IMR-90 (cell line): ENCODE measurements at regions not wholly inside any gene's neighbourhood (a gene's known extent, or its start where the extent isn't known, plus 50 kb on each side); places are given as distances from the start of the nearest gene placed in this dataset.

Experiments
- ATAC-seq: fragments of 200-7000 bp; cut with Tn5 transposase; 2 replicates; pipeline ENCODE4 v1.9.1; 2020; ENCODE audit warnings: low read depth, mild to moderate bottlenecking, moderate library complexity
- BruUV-seq: library from RNA; stranded (reverse); fragments of 400-500 nt; replicated peaks from 2 replicates; lab custom pipeline; 2021; lab: Mats Ljungman, UMichigan
- CTCF ChIA-PET: fragments of 300-600 bp; formaldehyde crosslinking; extraction: SDS; loops from one replicate; lab custom pipeline; 2021; ENCODE audit warnings: antibody characterized with exemption; lab: Yijun Ruan, JAX
- POLR2A ChIA-PET: fragments of 300-600 bp; sonication (Branson Sonifier 250); formaldehyde crosslinking; loops from one replicate; lab custom pipeline; 2022; ENCODE audit warnings: antibody characterized with exemption; ENCODE audit not compliant: unreplicated experiment; lab: Charles Lee
- DNase-seq: peaks from one replicate; pipeline ENCODE4 v3.0.0; 2013
- H2AFZ ChIP-seq: replicated peaks from 2 replicates; pipeline ENCODE3; 2013; ENCODE audit warnings: low read length, mild to moderate bottlenecking; ENCODE audit not compliant: poor library complexity
- H2AK5ac ChIP-seq: 2 replicates; pipeline ENCODE4 v1.6.1; 2013; ENCODE audit warnings: low read depth, low read length, inconsistent platforms
- H2AK9ac ChIP-seq: replicated peaks from 2 replicates; pipeline ENCODE3; 2013; ENCODE audit warnings: mild to moderate bottlenecking, low read depth, low read length, moderate library complexity; ENCODE audit not compliant: poor library complexity
- H2BK120ac ChIP-seq: 2 replicates; pipeline ENCODE4 v1.6.1; 2013; ENCODE audit warnings: low read depth, low read length, inconsistent platforms
- H2BK15ac ChIP-seq: 3 replicates; pipeline ENCODE4 v1.6.1; 2013; ENCODE audit warnings: low read depth, low read length, inconsistent platforms
- H2BK20ac ChIP-seq: 2 replicates; pipeline ENCODE4 v1.6.1; 2013; ENCODE audit warnings: low read depth, mild to moderate bottlenecking, inconsistent platforms, low read length, moderate library complexity
- H2BK5ac ChIP-seq: 2 replicates; pipeline ENCODE4 v1.6.1; 2013; ENCODE audit warnings: mild to moderate bottlenecking, low read depth, low read length, inconsistent platforms; ENCODE audit not compliant: poor library complexity, severe bottlenecking
- H3K14ac ChIP-seq: replicated peaks from 2 replicates; pipeline ENCODE4 v1.6.1; 2013; ENCODE audit warnings: low read depth, low read length, inconsistent platforms
- H3K18ac ChIP-seq: 2 replicates; pipeline ENCODE4 v1.6.1; 2013; ENCODE audit warnings: low read depth, low read length, control low read depth
- H3K23ac ChIP-seq: 2 replicates; pipeline ENCODE4 v1.6.1; 2013; ENCODE audit warnings: low read depth, low read length, inconsistent platforms
- H3K27ac ChIP-seq: 2 replicates; pipeline ENCODE4 v1.5.1; 2013; ENCODE audit warnings: mild to moderate bottlenecking, control low read depth, low read length; ENCODE audit not compliant: insufficient read depth
- H3K27me3 ChIP-seq: 2 replicates; pipeline ENCODE4 v1.6.1; 2013; ENCODE audit warnings: low read length; ENCODE audit not compliant: control insufficient read depth, insufficient read depth
- H3K36me3 ChIP-seq: 2 replicates; pipeline ENCODE4 v1.6.1; 2013; ENCODE audit warnings: low read length, mixed read lengths; ENCODE audit not compliant: control insufficient read depth, insufficient read depth
- H3K4ac ChIP-seq: 2 replicates; pipeline ENCODE4 v1.6.1; 2013; ENCODE audit warnings: low read depth, low read length, inconsistent platforms
- H3K4me1 ChIP-seq: 2 replicates; pipeline ENCODE4 v1.6.1; 2013; ENCODE audit warnings: low read length, mixed read lengths; ENCODE audit not compliant: control insufficient read depth, insufficient read depth
- H3K4me2 ChIP-seq: 2 replicates; pipeline ENCODE4 v1.6.1; 2013; ENCODE audit warnings: low read depth, mild to moderate bottlenecking, control low read depth, low read length, moderate library complexity
- H3K4me3 ChIP-seq: 2 replicates; pipeline ENCODE4 v1.5.1; 2013; ENCODE audit warnings: low read depth, mild to moderate bottlenecking, control low read depth, low read length, moderate library complexity; ENCODE audit not compliant: insufficient read depth
- H3K56ac ChIP-seq: 2 replicates; pipeline ENCODE4 v1.6.1; 2013; ENCODE audit warnings: low read length, inconsistent platforms; ENCODE audit not compliant: insufficient read depth; ENCODE audit errors: extremely low read depth
- H3K79me1 ChIP-seq, 2 experiments: 2 replicates each; pipeline ENCODE4 v1.6.1; 2013; ENCODE audit warnings: low read length in 2 of 2, inconsistent platforms in 1 of 2, low read depth in 1 of 2
- H3K9ac ChIP-seq: 2 replicates; pipeline ENCODE4 v1.6.1; 2013; ENCODE audit warnings: low read depth, low read length, control low read depth
- H3K9me1 ChIP-seq: 2 replicates; pipeline ENCODE4 v1.6.1; 2013; ENCODE audit warnings: low read length, inconsistent platforms; ENCODE audit not compliant: insufficient read depth
- H3K9me3 ChIP-seq: 2 replicates; pipeline ENCODE4 v1.6.1; 2013; ENCODE audit warnings: low read length; ENCODE audit not compliant: control insufficient read depth, insufficient read depth
- H4K20me1 ChIP-seq: 2 replicates; pipeline ENCODE4 v1.6.1; 2013; ENCODE audit warnings: low read length, inconsistent platforms; ENCODE audit not compliant: insufficient read depth
- H4K5ac ChIP-seq: 2 replicates; pipeline ENCODE4 v1.6.1; 2013; ENCODE audit warnings: mild to moderate bottlenecking, low read depth, low read length, control low read depth
- H4K8ac ChIP-seq, 2 experiments: 2 replicates each; pipeline ENCODE4 v1.6.1; 2013; ENCODE audit warnings: low read depth in 2 of 2, low read length in 2 of 2, control low read depth in 1 of 2, inconsistent platforms in 1 of 2
- H4K91ac ChIP-seq: 2 replicates; pipeline ENCODE4 v1.6.1; 2013; ENCODE audit warnings: low read depth, low read length, inconsistent platforms; ENCODE audit not compliant: insufficient read depth
- BHLHE40 ChIP-seq: fragments of 150-350 bp; IDR thresholded peaks from 2 replicates; pipeline ENCODE4 v1.6.1; 2016; ENCODE audit warnings: mild to moderate bottlenecking, low read depth, low read length
- CEBPB ChIP-seq: IDR thresholded peaks from 2 replicates; pipeline ENCODE4 v1.6.1; 2012; ENCODE audit warnings: low read depth, low read length, improper control_type of control experiment
- CHD1 ChIP-seq: IDR thresholded peaks from 2 replicates; pipeline ENCODE4 v1.6.1; 2012; ENCODE audit warnings: low read depth, low read length, improper control_type of control experiment
- CTCF ChIP-seq: conservative IDR thresholded peaks from 2 replicates; pipeline ENCODE4 v1.5.1; 2012; ENCODE audit warnings: mild to moderate bottlenecking, low read depth, low read length, improper control_type of control experiment
- ELK1 ChIP-seq: fragments of 150-350 bp; IDR thresholded peaks from 2 replicates; pipeline ENCODE4 v1.6.1; 2016; ENCODE audit warnings: low read depth, mild to moderate bottlenecking, low read length, moderate library complexity, borderline replicate concordance
- FOS ChIP-seq: fragments of 150-350 bp; IDR thresholded peaks from 2 replicates; pipeline ENCODE4 v1.6.1; 2016; ENCODE audit warnings: low read depth, low read length
- MAFK ChIP-seq: IDR thresholded peaks from 2 replicates; pipeline ENCODE4 v1.6.1; 2012; ENCODE audit warnings: low read depth, low read length, improper control_type of control experiment
- MAZ ChIP-seq: IDR thresholded peaks from 2 replicates; pipeline ENCODE4 v1.6.1; 2012; ENCODE audit warnings: low read depth, mild to moderate bottlenecking, low read length, improper control_type of control experiment, moderate library complexity, borderline replicate concordance
- MXI1 ChIP-seq: IDR thresholded peaks from 2 replicates; pipeline ENCODE4 v1.6.1; 2012; ENCODE audit warnings: low read depth, mild to moderate bottlenecking, low read length, moderate library complexity, borderline replicate concordance
- NFE2L2 ChIP-seq: fragments of 150-350 bp; IDR thresholded peaks from 2 replicates; pipeline ENCODE4 v1.6.1; 2016; ENCODE audit warnings: low read depth, mild to moderate bottlenecking, low read length
- POLR2A ChIP-seq: IDR thresholded peaks from 2 replicates; pipeline ENCODE4 v1.6.1; 2012; ENCODE audit warnings: mild to moderate bottlenecking, low read depth, low read length
- RAD21 ChIP-seq: IDR thresholded peaks from 2 replicates; pipeline ENCODE4 v1.6.1; 2012; ENCODE audit warnings: low read length, improper control_type of control experiment
- RCOR1 ChIP-seq: IDR thresholded peaks from 2 replicates; pipeline ENCODE4 v1.6.1; 2012; ENCODE audit warnings: mild to moderate bottlenecking, low read length, improper control_type of control experiment; ENCODE audit not compliant: insufficient replicate concordance
- RFX5 ChIP-seq: IDR thresholded peaks from 2 replicates; pipeline ENCODE4 v1.8.0; 2012; ENCODE audit warnings: low read depth, mild to moderate bottlenecking, low read length, moderate library complexity
- SMC3 ChIP-seq: fragments of 150-350 bp; IDR thresholded peaks from 2 replicates; pipeline ENCODE4 v1.6.1; 2016; ENCODE audit warnings: low read depth, mild to moderate bottlenecking, antibody characterized with exemption, low read length, moderate library complexity
- USF2 ChIP-seq: fragments of 150-350 bp; IDR thresholded peaks from 2 replicates; pipeline ENCODE4 v1.6.1; 2017; ENCODE audit warnings: mild to moderate bottlenecking, antibody characterized with exemption, low read length, low read depth
- WGBS, 2 experiments: methylation state at CpG; one replicate each; pipeline versions ENCODE4 v1.1.5 to v1.1.7; 2013; ENCODE audit warnings: missing lambda C conversion rate in 2 of 2; ENCODE audit not compliant: insufficient read length in 1 of 2; ENCODE audit errors: extremely low coverage in 2 of 2; 5-methylcytosine and 5-hydroxymethylcytosine counted together
- dilution Hi-C: fragments of 300-500 bp; cut with HindIII; formaldehyde crosslinking; loops from one replicate; pipeline ENCODE4 v1.14.3; 2018; ENCODE audit warnings: low sequenced_read_pairs; ENCODE audit not compliant: unreplicated experiment
- in situ Hi-C: fragments of 300-500 bp; cut with MboI; formaldehyde crosslinking; loops from 3 replicates; pipeline ENCODE4 v1.14.3; 2019; ENCODE audit warnings: low sequenced_read_pairs, inconsistent platforms, mixed read lengths
- intact Hi-C: fragments of 100-400 bp; cut with micrococcal nuclease; formaldehyde crosslinking; loops from 2 replicates; pipeline ENCODE4 v1.10.0; 2022

GRCh38 chr2:12010779-12011178 is 264.3 kb downstream of the LPIN1 start:
- Histone ChIP-seq H3K79me1 (no peaks in the 10 kb centered on the region), H2AK9ac (no peak overlapping the region)
- BruUV-seq = no TSS peak

More at GRCh38 chr2:12010779-12011178, 264.3 kb downstream of the LPIN1 start:
- no peak overlapping the region for H2BK20ac ChIP-seq
- H2BK5ac ChIP-seq = no peak overlapping the region
- H3K27ac ChIP-seq = no peak overlapping the region
- H2AK5ac ChIP-seq = no peak overlapping the region
- no peak for DNase-seq
- H3K23ac ChIP-seq = no peak overlapping the region
- H4K20me1 ChIP-seq = no peaks in the 10 kb centered on the region
- no peak overlapping the region for H2BK15ac ChIP-seq
- no peak overlapping the region for H4K91ac ChIP-seq
- in situ Hi-C loops = no loop called here
- H3K9me3 ChIP-seq = no peaks in the 10 kb centered on the region
- no peak overlapping the region for H3K56ac ChIP-seq
- H3K4me1 ChIP-seq = peaks cover 10% of the 10 kb centered on the region
- no peak for TF ChIP-seq CHD1
- no peak for TF ChIP-seq BHLHE40
- TF ChIP-seq POLR2A = no peak
- no peak for TF ChIP-seq NFE2L2
- TF ChIP-seq FOS = no peak
- no peak for TF ChIP-seq MAFK
- TF ChIP-seq RFX5 = no peak
- TF ChIP-seq MAZ = no peak
- TF ChIP-seq USF2 = no peak
- no peak for TF ChIP-seq CEBPB
- no peak for TF ChIP-seq CTCF
- TF ChIP-seq SMC3 = no peak
- TF ChIP-seq RAD21 = no peak
- no peak for TF ChIP-seq ELK1
- no peak for TF ChIP-seq RCOR1
- no peak for TF ChIP-seq MXI1
- H3K9ac ChIP-seq = no peak overlapping the region
- H3K27me3 ChIP-seq = no peaks in the 10 kb centered on the region
- no peak overlapping the region for H4K8ac ChIP-seq
- no peak overlapping the region for H3K4ac ChIP-seq
- WGBS, 2 experiments = no CpG with 5 or more reads among the region's 4 CpGs
- H2AFZ ChIP-seq = no peak overlapping the region
- POLR2A ChIA-PET = no interaction called here
- no peak overlapping the region for H3K14ac ChIP-seq
- intact Hi-C loops = loop anchor here (10.0 kb wide), 1 partner anchor 994 kb away; no protein-coding TSS in a partner anchor
- dilution Hi-C loops = no loop called here
- no peaks in the 10 kb centered on the region for H3K36me3 ChIP-seq
- H3K4me3 ChIP-seq = no peak overlapping the region
- H3K9me1 ChIP-seq = no peaks in the 10 kb centered on the region; the same call in 1 of the 2 replicates
- H3K18ac ChIP-seq = no peak overlapping the region
- CTCF ChIA-PET = no interaction called here
- no peak overlapping the region for H4K5ac ChIP-seq
- ATAC-seq = no peak
- H3K4me2 ChIP-seq = no peak overlapping the region
- no peak overlapping the region for H2BK120ac ChIP-seq
